ENCODE measurements at regions not wholly inside any gene's neighbourhood (a gene's known extent, or its start where the extent isn't known, plus 50 kb on each side); places are given as distances from the start of the nearest gene placed in this dataset.
"Not testable (repeated sequence)": the region's sequence is repeated elsewhere in the genome, so short reads cannot be mapped to it uniquely, and the experiment has no call there.

DNA sequence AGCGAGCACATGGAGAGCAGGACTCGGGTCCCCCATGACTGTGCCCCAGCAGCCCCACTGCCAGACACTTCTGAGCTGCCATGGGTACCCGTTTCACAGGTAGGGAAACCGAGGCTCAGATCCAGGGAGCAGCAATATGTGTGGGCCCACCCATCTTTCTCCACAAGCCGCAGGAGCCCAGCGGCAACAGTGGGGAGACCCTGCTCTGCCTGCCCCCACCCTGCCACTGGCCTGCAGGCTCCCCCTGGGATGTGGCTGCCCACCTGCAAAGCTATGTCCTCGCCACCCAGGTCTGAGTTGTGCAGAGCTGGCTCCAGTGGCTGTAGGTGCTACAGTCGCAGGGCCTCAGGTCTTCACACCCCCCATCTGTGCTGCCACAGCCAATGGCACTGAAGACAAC, 50.6 kb upstream of the C1QTNF9B start:
- DNase-seq (ENCODE audit: low read depth): no peak

DNA sequence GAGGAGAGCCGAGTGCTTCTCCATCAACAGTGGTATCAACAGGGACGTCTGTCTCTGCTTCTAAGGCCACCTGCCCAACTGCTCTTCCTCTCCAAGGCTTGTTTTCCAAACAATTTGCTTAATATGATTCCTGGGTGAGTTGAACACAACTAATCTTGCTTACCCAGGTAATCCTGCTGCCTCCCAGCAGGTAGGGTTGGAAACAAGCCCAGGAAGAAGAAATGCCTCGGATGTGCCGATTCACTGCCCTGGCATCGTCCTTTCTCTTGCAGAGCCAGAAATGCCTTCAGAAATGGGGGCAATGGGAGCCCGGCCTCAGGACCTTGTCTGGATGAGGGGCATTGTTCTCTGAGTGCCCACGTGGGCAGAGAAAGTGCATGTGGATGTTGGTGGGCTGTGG, 51.9 kb upstream of the C1QTNF9B start:
- DNase-seq (ENCODE audit: low read depth): no peak

GRCh38 chr13:23949736-23950135, 52.4 kb upstream of the C1QTNF9B start:
- no peak for DNase-seq (ENCODE audit: low read depth)

GRCh38 chr13:23950736-23951510, 53.6 kb upstream of the C1QTNF9B start:
- DNase-seq (ENCODE audit: low read depth): no peak

DNA sequence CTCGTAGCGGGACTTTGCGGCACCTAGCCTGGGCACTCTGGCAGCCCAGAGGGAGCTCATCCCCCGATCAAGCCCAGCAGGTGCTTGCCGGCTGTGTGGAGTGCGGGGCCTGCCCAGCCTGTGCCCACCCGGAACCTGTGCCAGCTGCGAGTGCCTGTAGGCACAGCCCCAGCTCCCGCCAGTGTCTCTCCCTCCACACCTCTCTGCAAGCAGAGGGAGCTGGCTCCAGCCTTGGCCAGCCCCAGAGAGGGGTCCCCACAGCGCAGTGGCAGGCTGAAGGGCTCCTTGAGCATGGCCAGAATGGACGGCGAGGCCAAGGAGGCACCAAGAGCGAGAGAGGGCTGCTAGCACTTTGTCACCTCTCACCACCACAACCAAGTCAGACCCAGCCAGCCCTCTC, 55.5 kb upstream of the C1QTNF9B start:
- DNase-seq (ENCODE audit: low read depth): no peak

DNA sequence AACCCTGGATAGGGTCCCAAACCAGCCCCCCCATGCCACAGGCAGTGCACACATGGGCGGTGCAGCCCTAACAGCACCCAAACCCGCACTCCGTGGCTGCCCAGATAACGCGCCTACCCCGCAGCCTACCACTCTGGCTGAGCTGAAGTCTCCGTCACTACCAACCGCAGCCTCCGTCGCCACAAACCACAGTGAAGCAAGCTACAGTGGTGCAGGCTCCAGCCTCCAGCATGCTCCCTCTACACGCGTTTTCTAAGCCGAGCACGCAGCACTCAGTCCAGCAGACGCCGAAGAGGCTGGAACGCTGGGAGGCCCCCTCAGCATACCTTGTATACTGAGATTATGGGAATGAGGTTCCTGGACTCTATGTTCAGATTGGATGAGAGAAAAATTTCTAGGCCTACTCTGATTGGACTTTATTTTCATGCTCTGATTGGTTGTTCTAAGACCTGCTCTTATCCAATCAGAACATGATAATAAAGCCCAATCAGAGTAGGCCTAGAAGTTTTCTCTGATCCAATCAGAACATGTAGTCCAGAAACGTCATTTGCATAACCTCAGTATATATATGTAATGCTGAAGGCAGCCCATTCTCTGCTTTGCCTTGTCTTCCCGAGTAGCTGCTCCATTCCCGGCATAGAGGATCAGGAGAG, 56.7 kb upstream of the C1QTNF9B start:
- DNase-seq (ENCODE audit: low read depth): no peak

DNA sequence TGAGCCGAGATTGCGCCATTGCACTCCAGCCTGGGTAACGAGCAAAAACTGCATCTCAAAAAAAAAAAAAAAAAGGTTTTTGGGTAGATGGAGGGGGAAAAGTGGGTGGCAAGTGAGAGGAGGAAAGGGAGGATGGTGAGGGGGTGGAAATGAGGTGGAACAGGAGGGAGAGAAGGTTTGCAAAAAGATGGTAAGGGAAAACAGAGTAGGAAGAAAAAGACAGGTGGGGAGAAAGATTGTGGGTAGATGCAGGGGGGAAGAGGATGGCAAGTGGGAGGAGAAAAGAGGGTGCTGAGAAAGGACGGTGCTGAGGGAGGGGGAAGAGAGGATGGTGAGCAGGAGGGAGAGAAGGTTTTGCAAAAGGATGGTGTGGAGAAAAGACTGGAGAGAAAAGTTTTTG, 57.8 kb upstream of the C1QTNF9B start:
- DNase-seq (ENCODE audit: low read depth): no peak

DNA sequence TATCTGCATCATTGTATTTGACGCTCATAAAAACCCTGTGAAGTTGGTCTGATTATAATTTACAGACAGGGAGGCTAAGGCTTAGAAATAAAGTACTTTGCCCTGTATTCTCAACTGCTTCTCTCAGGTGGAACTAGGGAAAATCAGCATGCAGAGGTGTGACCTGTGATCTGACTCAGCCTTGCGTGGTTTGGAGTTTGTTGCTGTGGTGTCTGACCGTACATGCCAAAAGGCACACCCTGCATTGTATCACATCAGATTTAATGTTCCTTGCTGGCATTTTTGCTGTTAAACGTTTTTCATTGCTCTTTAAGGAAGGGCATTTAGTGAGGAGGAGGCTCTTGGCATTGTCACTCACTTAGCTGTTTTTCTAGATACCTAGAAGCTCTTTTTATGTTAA, 58.8 kb upstream of the C1QTNF9B start:
- DNase-seq (ENCODE audit: low read depth): no peak

DNA sequence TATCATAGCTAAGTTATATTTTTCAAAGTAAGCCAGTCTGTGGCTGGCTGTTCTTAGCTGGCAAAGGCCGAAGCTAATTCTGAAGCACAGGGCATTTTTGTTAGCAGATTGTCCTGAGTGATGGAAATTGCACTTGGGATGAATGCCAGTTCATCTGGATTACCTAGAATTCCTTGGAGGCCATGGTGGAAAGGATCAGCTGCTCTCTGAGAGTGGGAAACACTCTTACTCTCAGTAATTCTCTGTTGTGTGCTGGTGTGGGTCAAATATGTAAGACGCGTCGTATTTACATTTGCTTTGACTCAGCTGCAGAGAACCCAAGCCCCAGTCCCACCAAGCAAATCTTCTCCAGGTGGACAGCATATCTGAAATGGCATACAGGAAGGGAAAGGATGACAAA, 60.7 kb upstream of the C1QTNF9B start:
- no peak for DNase-seq (ENCODE audit: low read depth)

- DNase-seq (ENCODE audit: low read depth): no peak
Measured at GRCh38 chr13:23959231-23959862, 62.0 kb upstream of the C1QTNF9B start.

DNA sequence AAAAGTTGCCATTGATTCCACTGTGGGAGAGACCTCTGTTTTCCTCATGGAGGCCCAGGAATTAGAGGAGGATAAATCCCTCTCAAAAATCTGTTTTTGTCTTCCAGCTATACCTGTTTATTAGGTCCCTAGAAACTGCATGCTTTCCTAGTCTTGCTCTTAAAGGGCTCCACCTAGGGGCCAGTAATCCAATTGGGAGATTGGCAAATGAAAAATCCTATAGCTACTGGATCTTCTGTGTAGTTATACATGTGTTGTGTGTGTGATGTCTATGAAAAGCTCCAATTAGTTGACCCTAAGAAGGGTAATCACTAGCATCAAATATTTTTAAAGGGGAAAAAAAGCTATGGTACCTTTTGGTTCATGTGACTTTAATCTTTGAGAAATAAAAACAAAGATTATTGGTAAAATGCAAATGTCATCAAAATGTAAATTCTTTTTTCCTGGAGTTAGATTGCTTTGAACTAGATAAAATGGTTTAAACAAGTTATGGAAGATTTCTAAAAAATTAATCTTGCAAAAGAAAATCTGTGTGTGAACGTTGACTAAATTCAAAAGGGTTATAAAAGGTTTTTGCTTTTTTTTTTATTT, 63.4 kb upstream of the C1QTNF9B start:
- DNase-seq (ENCODE audit: low read depth): no peak

DNA sequence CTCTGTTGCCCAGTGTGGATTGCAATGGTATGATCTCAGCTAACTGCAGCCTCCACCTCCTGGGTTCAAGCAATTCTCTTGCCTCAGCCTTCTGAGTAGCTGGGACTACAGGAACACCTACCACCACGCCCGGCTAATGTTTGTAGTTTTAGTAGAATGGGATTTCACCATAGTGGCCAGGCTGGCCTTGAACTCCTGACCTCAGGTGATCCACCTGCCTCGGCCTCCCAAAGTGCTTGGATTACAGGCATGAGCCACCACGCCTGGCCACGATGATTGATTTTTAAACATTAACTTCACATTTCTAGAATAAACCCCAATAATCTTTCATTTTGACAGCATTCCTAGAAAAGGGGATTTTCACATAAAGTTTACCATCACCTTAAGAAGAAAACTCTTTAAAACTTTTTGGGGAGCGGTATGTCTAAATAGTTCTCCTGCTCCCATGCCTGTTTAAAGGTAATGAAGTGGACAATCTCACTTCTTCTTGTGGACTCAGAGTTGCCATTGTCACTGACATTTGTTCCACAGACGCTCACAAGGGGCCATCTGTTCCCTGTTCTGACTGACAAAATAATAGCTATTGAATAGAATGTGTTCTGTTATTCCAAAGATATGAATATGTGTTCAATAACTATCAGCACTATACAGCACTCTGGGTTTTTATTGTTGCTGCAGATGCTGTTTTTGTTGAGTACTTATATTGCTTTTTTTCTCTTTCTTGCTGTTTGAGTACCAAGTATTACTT, 66.1 kb upstream of the C1QTNF9B start:
- DNase-seq (ENCODE audit: low read depth): no peak

DNA sequence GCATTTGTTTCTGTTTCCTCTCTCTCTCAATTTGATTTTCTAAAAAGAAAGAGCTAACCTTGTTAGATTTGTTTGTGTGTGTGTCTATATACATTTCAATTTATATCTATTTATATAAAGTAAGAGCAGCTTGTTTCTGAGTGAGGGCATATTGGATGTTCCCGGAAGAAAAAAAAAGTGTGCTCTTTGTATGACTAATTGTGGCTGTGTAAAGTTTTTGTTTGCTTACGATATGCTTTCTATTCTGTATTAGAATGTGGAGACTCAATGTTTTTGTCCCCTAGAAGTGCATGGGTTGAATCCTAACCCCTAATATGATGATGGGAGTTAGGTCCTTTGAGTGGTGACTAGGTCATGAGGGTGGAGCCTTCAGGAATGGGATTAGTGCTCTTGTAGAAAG, 66.6 kb upstream of the C1QTNF9B start:
- no peak for DNase-seq (ENCODE audit: low read depth)

- no peak for DNase-seq (ENCODE audit: low read depth)
Measured at GRCh38 chr13:23965346-23965745, 68.0 kb upstream of the C1QTNF9B start.

DNA sequence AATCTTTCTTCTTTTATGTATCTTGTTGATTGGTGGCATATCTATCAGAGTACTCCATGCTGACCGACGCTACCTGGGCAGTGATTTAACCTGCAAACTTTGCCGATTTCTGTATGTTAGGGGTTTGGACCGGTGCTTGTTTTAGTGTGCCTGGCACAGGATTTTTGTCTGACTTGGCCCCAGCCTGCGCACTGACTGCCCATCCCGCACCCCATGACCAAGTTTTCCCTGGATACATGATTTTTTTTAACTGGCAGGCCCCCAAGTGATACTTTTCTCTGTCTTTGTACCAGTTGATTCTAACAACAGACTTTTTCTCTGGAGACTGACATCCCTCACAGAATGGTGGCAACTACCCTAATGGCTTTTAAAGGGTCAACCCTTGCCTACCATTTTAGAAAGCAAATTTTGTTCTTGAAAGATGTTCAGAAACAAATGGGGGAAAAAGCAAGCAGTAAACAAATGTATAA, 69.0 kb upstream of the C1QTNF9B start:
- DNase-seq (ENCODE audit: low read depth): no peak

DNA sequence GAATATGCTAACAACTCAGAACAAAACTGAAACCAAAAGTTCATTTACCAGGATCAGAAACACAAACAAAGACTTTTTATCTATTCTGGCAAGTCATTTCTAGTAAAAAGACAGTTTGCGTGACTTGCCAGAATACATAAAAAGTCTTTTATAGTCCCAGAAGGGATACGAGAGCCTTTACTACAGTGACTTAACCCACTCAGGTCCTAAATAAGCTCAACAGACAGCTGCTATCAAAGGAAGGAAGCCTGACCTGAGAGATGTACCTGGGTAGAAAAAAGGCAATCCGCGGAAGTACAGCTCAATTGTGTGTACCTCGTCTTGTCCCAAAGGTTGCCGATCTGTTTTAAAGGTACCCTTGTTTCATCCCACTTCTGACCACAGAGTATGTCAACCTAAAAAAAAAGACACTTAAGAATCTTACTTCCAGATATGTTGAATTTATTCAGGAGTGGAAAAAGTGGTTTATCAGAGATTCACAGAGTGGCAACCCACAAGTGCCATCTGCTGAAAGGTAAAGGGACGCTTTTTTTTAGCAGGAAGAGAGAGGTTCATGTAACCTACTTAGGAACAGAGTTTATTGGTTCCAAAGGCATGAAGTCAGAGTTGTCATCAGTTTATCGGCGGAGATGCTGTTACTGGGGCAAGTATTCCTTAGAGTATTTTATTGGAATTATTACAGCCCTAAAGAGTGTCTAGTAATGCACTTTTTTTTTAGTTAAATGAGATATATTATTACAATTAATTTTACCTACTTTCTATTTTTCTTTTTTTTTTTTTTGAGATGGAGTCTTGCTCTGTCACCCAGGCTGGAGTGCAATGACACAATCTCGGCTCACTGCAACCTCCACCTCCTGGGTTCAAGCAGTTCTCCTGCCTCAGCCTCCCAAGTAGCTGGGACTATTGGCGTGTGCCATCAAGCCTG, 69.7 kb upstream of the C1QTNF9B start:
- no peak for DNase-seq (ENCODE audit: low read depth)

DNA sequence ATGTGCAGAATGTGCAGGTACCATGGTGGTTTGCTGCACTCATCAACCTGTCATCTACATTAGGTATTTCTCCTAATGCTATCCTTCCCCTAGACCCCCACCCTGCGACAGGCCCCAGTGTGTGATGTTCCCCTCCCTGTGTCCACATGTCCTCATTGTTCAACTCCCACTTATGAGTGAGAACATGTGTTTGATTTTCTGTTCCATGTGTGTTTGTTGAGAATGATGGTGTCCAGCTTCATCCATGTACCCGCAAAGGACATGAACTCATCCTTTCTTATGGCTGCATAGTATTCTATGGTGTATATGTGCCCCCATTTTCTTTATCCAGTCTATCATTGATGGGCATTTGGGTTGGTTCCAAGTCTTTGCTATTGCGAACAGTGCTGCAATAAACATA, 70.5 kb upstream of the C1QTNF9B start:
- DNase-seq (ENCODE audit: low read depth): not testable (repeated sequence)

- DNase-seq (ENCODE audit: low read depth): no peak
Measured at GRCh38 chr13:23969647-23970046, 72.3 kb upstream of the C1QTNF9B start.

DNA sequence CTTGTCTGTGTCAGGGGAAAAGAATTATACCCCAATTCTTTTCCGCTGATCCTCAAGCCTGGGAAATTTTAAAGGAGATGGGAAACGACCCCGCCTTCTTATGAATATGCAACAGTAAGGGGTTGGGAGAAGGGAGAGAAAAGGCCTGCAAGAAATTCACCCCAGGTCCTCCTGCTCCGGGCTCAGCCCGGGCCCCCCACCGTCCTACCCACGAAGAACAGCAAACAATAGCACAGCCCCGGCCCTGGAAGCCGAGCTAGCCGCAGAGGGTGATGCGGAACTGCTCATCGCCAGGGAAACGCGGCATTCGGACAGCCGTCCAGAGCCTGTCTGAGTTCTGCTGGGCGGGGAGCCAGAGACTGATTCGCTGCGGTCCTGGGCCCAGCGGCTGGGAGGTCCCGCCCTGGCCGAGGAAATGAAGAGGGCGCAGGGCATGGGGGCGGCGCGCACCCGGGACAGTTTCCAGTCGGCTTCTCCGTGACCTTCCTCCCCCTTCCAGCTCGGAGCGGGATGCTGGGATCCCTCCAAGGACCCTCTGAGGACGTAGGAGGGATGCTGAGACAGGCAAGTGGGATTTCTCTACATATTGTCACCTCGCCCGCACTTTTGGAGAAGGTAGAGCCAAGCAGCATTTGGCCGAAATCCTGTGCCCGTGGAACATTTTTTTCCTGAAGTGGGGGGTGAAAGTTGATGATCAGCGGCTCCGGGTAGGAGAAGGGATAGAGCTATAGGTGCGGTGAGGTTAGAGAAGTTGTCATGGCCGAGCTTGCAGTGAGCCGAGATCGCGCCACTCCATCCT, 82.3 kb upstream of the C1QTNF9B start:
- DNase-seq (ENCODE audit: low read depth): peak; percentile 4

GRCh38 chr13:23980160-23980551, 82.9 kb upstream of the C1QTNF9B start:
- DNase-seq (ENCODE audit: low read depth): peak; percentile 78
